Fibroblast of villous mesenchyme (primary cell): ENCODE measurements at regions not wholly inside any gene's neighbourhood (a gene's known extent, or its start where the extent isn't known, plus 50 kb on each side); places are given as distances from the start of the nearest gene placed in this dataset.
A peak's percentile ranks its signal among the peaks of the same experiment; 100 is the strongest.

Experiments
- DNase-seq: peaks from one replicate; pipeline ENCODE4 v3.0.0-alpha.2; 2010; ENCODE audit warnings: low read depth
- H3K4me3 ChIP-seq: 2 replicates; pipeline ENCODE4 v1.5.1; 2011; ENCODE audit warnings: low read depth, mild to moderate bottlenecking, low read length
- CTCF ChIP-seq: IDR thresholded peaks from 2 replicates; pipeline ENCODE4 v1.5.1; 2012; ENCODE audit warnings: low read depth, mild to moderate bottlenecking, low read length; ENCODE audit not compliant: insufficient read depth

- no peak for TF ChIP-seq CTCF
- DNase-seq, result no peak
- no peak overlapping the region for H3K4me3 ChIP-seq
Measured at GRCh38 chr10:111440501-111440900, 363.7 kb downstream of the ADRA2A start.

GRCh38 chr10:111445667-111446066 is 368.8 kb downstream of the ADRA2A start:
- TF ChIP-seq CTCF, result no peak
- H3K4me3 ChIP-seq, result no peak overlapping the region
- no peak for DNase-seq

- DNase-seq, result no peak
- H3K4me3 ChIP-seq, result no peak overlapping the region
- TF ChIP-seq CTCF, result no peak
Measured at GRCh38 chr10:111446966-111447365, 370.1 kb downstream of the ADRA2A start.

GRCh38 chr10:111452153-111452552 is 375.3 kb downstream of the ADRA2A start:
- no peak overlapping the region for H3K4me3 ChIP-seq
- DNase-seq, result no peak
- TF ChIP-seq CTCF, result no peak

- no peak overlapping the region for H3K4me3 ChIP-seq
- no peak for TF ChIP-seq CTCF
- DNase-seq, result peak; percentile 8
Measured at GRCh38 chr10:111455776-111456426, 379.1 kb downstream of the ADRA2A start.

GRCh38 chr10:111458256-111458655 is 381.4 kb downstream of the ADRA2A start:
- no peak for DNase-seq
- no peak for TF ChIP-seq CTCF
- no peak overlapping the region for H3K4me3 ChIP-seq

- no peak for DNase-seq
- no peak overlapping the region for H3K4me3 ChIP-seq
- TF ChIP-seq CTCF, result no peak
Measured at GRCh38 chr10:111459967-111460366, 383.1 kb downstream of the ADRA2A start.
